Endothelial cell of umbilical vein (primary cell): ENCODE measurements at regions not wholly inside any gene's neighbourhood (a gene's known extent, or its start where the extent isn't known, plus 50 kb on each side); places are given as distances from the start of the nearest gene placed in this dataset.

ENCODE experiments used
- BruUV-seq: library from RNA; stranded (reverse); fragments of 400-500 nt; replicated peaks from 2 replicates; lab custom pipeline; 2021; lab: Mats Ljungman, UMichigan
- CTCF ChIA-PET: fragments of 300-600, 350-600 bp; sonication (Branson Sonifier 250); formaldehyde crosslinking; loops from one replicate; lab custom pipeline; 2021; ENCODE audit warnings: antibody characterized with exemption, inconsistent platforms; lab: Charles Lee
- POLR2A ChIA-PET: fragments of 300-600, 350-600 bp; sonication (Branson Sonifier 250); formaldehyde crosslinking; loops from one replicate; lab custom pipeline; 2021; ENCODE audit warnings: antibody characterized with exemption, inconsistent platforms; lab: Charles Lee
- DNase-seq: peaks from one replicate; pipeline ENCODE4 v3.0.0-alpha.2; 2011; ENCODE audit warnings: low read depth, low spot score
- FAIRE-seq: peaks from 2 replicates; lab custom pipeline; 2011; peaks lifted over from hg19 to GRCh38; lab: Jason Lieb, UNC
- H2AFZ ChIP-seq: 2 replicates; pipeline ENCODE4 v1.6.0; 2012; ENCODE audit warnings: low read depth, low read length, control low read depth, inconsistent platforms
- H3K27ac ChIP-seq: 2 replicates; pipeline ENCODE4 v1.5.1; 2011; ENCODE audit warnings: low read depth, mild to moderate bottlenecking, control low read depth, low read length, moderate library complexity; ENCODE audit not compliant: insufficient read depth
- H3K27me3 ChIP-seq, 2 experiments: 2 replicates each; pipeline versions ENCODE4 v1.6.0 to v1.6.1; 2011; ENCODE audit warnings: low read length in 2 of 2, mixed read lengths in 1 of 2; ENCODE audit not compliant: control insufficient read depth in 2 of 2, insufficient read depth in 2 of 2
- H3K36me3 ChIP-seq, 2 experiments: 2 replicates in 1 of 2; 3 replicates in 1 of 2; pipeline ENCODE4 v1.5.1; 2011; ENCODE audit warnings: low read length in 2 of 2, mild to moderate bottlenecking in 1 of 2, moderate library complexity in 1 of 2; ENCODE audit not compliant: control insufficient read depth in 2 of 2, insufficient read depth in 2 of 2; ENCODE audit errors: extremely low read depth in 1 of 2
- H3K4me1 ChIP-seq: 3 replicates; pipeline ENCODE4 v1.5.1; 2011; ENCODE audit warnings: mild to moderate bottlenecking, low read length; ENCODE audit not compliant: control insufficient read depth, insufficient read depth; ENCODE audit errors: extremely low read depth
- H3K4me2 ChIP-seq: 2 replicates; pipeline ENCODE4 v1.6.1; 2011; ENCODE audit warnings: low read length, control low read depth, mixed read lengths; ENCODE audit not compliant: insufficient read depth
- H3K4me3 ChIP-seq, 3 experiments: fragments of 200-600 bp in 1 of 3; sonication (generic), shearing (Covaris generic) in 1 of 3; replicated peaks in 1 of 3; 2 replicates each; pipeline ENCODE4 v1.5.1; 2011 to 2016; ENCODE audit warnings: control low read depth in 3 of 3, low read length in 3 of 3, mild to moderate bottlenecking in 2 of 3, inconsistent platforms in 1 of 3, low read depth in 1 of 3, moderate library complexity in 1 of 3; ENCODE audit not compliant: insufficient read depth in 1 of 3
- H3K79me2 ChIP-seq: 2 replicates; pipeline ENCODE4 v1.6.0; 2012; ENCODE audit warnings: low read length, inconsistent platforms; ENCODE audit not compliant: control insufficient read depth, insufficient read depth
- H3K9ac ChIP-seq: replicated peaks from 2 replicates; pipeline ENCODE3; 2011; ENCODE audit warnings: low read length, control low read depth; ENCODE audit not compliant: insufficient read depth; ENCODE audit errors: extremely low read depth
- H3K9me1 ChIP-seq: replicated peaks from 3 replicates; pipeline ENCODE4 v1.6.0; 2011; ENCODE audit warnings: mild to moderate bottlenecking, low read length; ENCODE audit not compliant: control insufficient read depth, insufficient read depth; ENCODE audit errors: extremely low read depth
- H3K9me3 ChIP-seq: replicated peaks from 2 replicates; pipeline ENCODE4 v1.5.1; 2012; ENCODE audit warnings: low read length, inconsistent platforms; ENCODE audit not compliant: control insufficient read depth, insufficient read depth
- H4K20me1 ChIP-seq: replicated peaks from 2 replicates; pipeline ENCODE3; 2011; ENCODE audit warnings: mild to moderate bottlenecking, low read length; ENCODE audit not compliant: control insufficient read depth, insufficient read depth; ENCODE audit errors: extremely low read depth
- EZH2 ChIP-seq: IDR thresholded peaks from 2 replicates; pipeline ENCODE4 v1.6.1; 2012; ENCODE audit warnings: borderline replicate concordance, low read depth, mild to moderate bottlenecking, moderate library complexity, low read length, inconsistent platforms; ENCODE audit not compliant: severe bottlenecking
- FOS ChIP-seq: IDR thresholded peaks from 2 replicates; pipeline ENCODE4 v1.6.1; 2011; ENCODE audit warnings: mild to moderate bottlenecking, low read length, moderate library complexity, borderline replicate concordance; ENCODE audit not compliant: insufficient read depth
- GATA2 ChIP-seq: IDR thresholded peaks from 2 replicates; pipeline ENCODE4 v1.7.0; 2011; ENCODE audit warnings: low read depth, mild to moderate bottlenecking, moderate library complexity, mixed read lengths, low read length; ENCODE audit not compliant: insufficient read length, insufficient read depth
- JUN ChIP-seq: IDR thresholded peaks from 2 replicates; pipeline ENCODE4 v1.6.1; 2011; ENCODE audit warnings: borderline replicate concordance, low read depth; ENCODE audit not compliant: insufficient read length, insufficient read depth
- MYC ChIP-seq: IDR thresholded peaks from one replicate; pipeline ENCODE4 v1.6.1; 2011; ENCODE audit warnings: mild to moderate bottlenecking, low read depth, low read length
- POLR2A ChIP-seq: IDR thresholded peaks from 2 replicates; pipeline ENCODE4 v1.6.1; 2012; ENCODE audit warnings: low read depth, mild to moderate bottlenecking, control low read depth, low read length
- POLR2AphosphoS5 ChIP-seq: IDR thresholded peaks from 2 replicates; pipeline ENCODE4 v1.6.1; 2012; ENCODE audit warnings: low read depth, mild to moderate bottlenecking, control low read depth, low read length, moderate library complexity; ENCODE audit not compliant: insufficient read depth
- dilution Hi-C: fragments of 300-500 bp; cut with MboI; formaldehyde crosslinking; loops from one replicate; pipeline ENCODE4 v1.15.0; 2019; ENCODE audit warnings: low sequenced_read_pairs; ENCODE audit not compliant: extremely low pct_ligation_motif_present
- intact Hi-C: fragments of 100-400 bp; cut with micrococcal nuclease; formaldehyde crosslinking; loops from one replicate; pipeline ENCODE4 v1.10.0; 2022
- TF ChIP-seq, protein P1 (sequence below): IDR thresholded peaks from 2 replicates; pipeline ENCODE4 v1.6.1; 2011; ENCODE audit not compliant: insufficient read depth, insufficient read length
- TF ChIP-seq, protein P2 (sequence below), 2 donors: IDR thresholded peaks; 1 replicate in 1 of 2; 2 replicates in 1 of 2; pipeline ENCODE4 v1.5.1; 2011; ENCODE audit warnings: low read length in 2 of 2, mild to moderate bottlenecking in 2 of 2, moderate library complexity in 2 of 2, control low read depth in 1 of 2, inconsistent platforms in 1 of 2, low read depth in 1 of 2; ENCODE audit not compliant: insufficient read depth in 1 of 2; ENCODE audit errors: extremely low read depth in 1 of 2

- Histone ChIP-seq H3K27me3 (no peaks in the 10 kb centered on the region), H2AFZ (no peak overlapping the region), H3K36me3 (no peaks in the 10 kb centered on the region), H3K4me3 (no peak overlapping the region), H3K9me1 (no peaks in the 10 kb centered on the region), H3K9ac (no peak overlapping the region), H3K9me3 (no peaks in the 10 kb centered on the region), H3K27ac (no peak overlapping the region), H3K79me2 (no peaks in the 10 kb centered on the region), H3K4me1 (peaks cover 5% of the 10 kb centered on the region), H3K4me2 (no peak overlapping the region), H4K20me1 (no peaks in the 10 kb centered on the region)
- no peak for FAIRE-seq
- ChIA-PET CTCF (interaction anchor here (1.2 to 4.6 kb wide), 10 partner anchors 10 to 188 kb away, joined by 3 to 27 read pairs (median 5); no protein-coding TSS in a partner anchor), POLR2A (interaction anchor here (2.8 kb wide), 1 partner anchor 113 kb away, joined by 10 read pairs; the partner anchor contains the start of gene GADD45A)
- TF ChIP-seq, protein P1, sequence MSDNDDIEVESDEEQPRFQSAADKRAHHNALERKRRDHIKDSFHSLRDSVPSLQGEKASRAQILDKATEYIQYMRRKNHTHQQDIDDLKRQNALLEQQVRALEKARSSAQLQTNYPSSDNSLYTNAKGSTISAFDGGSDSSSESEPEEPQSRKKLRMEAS, result no peak
- TF ChIP-seq MYC, result no peak
- TF ChIP-seq, protein P2, sequence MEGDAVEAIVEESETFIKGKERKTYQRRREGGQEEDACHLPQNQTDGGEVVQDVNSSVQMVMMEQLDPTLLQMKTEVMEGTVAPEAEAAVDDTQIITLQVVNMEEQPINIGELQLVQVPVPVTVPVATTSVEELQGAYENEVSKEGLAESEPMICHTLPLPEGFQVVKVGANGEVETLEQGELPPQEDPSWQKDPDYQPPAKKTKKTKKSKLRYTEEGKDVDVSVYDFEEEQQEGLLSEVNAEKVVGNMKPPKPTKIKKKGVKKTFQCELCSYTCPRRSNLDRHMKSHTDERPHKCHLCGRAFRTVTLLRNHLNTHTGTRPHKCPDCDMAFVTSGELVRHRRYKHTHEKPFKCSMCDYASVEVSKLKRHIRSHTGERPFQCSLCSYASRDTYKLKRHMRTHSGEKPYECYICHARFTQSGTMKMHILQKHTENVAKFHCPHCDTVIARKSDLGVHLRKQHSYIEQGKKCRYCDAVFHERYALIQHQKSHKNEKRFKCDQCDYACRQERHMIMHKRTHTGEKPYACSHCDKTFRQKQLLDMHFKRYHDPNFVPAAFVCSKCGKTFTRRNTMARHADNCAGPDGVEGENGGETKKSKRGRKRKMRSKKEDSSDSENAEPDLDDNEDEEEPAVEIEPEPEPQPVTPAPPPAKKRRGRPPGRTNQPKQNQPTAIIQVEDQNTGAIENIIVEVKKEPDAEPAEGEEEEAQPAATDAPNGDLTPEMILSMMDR (IDR thresholded peaks at IDR 0.05; ENCODE audit: extremely low read depth in 1 of 2, insufficient read depth in 1 of 2, low read depth in 1 of 2, low read length in 2 of 2), result no peak
- no peak for TF ChIP-seq FOS
- TF ChIP-seq POLR2AphosphoS5, result no peak
- TF ChIP-seq EZH2, result no peak
- no peak for TF ChIP-seq POLR2A
- TF ChIP-seq GATA2, result no peak
- TF ChIP-seq JUN, result no peak
- DNase-seq, result no peak
- BruUV-seq, result no TSS peak
- dilution Hi-C loops (no loop called here), intact Hi-C loops (no loop called here)
Observed at GRCh38 chr1:67571901-67572593, 113.0 kb upstream of the GADD45A start.
